PC-3 (cell line): ENCODE measurements at regions not wholly inside any gene's neighbourhood (a gene's known extent, or its start where the extent isn't known, plus 50 kb on each side); places are given as distances from the start of the nearest gene placed in this dataset.

Experiments used
- EZH2phosphoT487 ChIP-seq: fragments of 300-600 bp; sonication (generic); IDR thresholded peaks from 2 replicates; pipeline ENCODE4 v1.6.1; 2018; ENCODE audit warnings: mild to moderate bottlenecking, antibody characterized with exemption, low read length, borderline replicate concordance
- TF ChIP-seq, protein P1 (sequence below): fragments of 300-600 bp; sonication (generic); conservative IDR thresholded peaks from 2 replicates; pipeline ENCODE4 v1.5.1; 2017; ENCODE audit warnings: antibody characterized with exemption, low read depth, mild to moderate bottlenecking, low read length

DNA sequence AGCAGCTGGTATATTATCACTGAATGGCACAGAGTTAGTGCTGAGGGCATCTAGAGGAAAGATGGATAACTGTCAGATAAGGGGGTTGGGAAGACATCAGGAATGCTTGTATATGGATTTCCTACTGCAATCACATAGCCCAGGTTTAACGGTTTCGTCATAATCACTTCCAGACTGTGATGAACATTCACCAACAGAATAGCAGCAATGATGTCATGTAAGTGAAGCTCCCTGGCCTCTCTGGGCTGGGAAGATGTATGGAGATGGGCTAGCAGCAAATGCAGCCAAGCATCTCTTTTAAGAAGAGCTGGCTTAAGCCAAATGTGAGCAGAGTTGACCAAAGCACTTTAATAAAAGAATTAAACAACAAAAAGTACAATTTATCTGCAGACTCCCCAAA lies 714.6 kb downstream of the GALC start:
- TF ChIP-seq EZH2phosphoT487 = no peak
- TF ChIP-seq, protein P1, sequence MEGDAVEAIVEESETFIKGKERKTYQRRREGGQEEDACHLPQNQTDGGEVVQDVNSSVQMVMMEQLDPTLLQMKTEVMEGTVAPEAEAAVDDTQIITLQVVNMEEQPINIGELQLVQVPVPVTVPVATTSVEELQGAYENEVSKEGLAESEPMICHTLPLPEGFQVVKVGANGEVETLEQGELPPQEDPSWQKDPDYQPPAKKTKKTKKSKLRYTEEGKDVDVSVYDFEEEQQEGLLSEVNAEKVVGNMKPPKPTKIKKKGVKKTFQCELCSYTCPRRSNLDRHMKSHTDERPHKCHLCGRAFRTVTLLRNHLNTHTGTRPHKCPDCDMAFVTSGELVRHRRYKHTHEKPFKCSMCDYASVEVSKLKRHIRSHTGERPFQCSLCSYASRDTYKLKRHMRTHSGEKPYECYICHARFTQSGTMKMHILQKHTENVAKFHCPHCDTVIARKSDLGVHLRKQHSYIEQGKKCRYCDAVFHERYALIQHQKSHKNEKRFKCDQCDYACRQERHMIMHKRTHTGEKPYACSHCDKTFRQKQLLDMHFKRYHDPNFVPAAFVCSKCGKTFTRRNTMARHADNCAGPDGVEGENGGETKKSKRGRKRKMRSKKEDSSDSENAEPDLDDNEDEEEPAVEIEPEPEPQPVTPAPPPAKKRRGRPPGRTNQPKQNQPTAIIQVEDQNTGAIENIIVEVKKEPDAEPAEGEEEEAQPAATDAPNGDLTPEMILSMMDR = no peak
